WTC11 (cell line): ENCODE measurements at regions not wholly inside any gene's neighbourhood (a gene's known extent, or its start where the extent isn't known, plus 50 kb on each side); places are given as distances from the start of the nearest gene placed in this dataset.

Experiments
- ATAC-seq: fragments of 200-7000 bp; cut with Tn5 transposase; 2 replicates; pipeline ENCODE4 v1.10.0; 2021; ENCODE audit warnings: mild to moderate bottlenecking, moderate library complexity
- CTCF ChIA-PET: fragments of 300-600 bp; sonication (Branson Sonifier 250); formaldehyde crosslinking; loops from one replicate; lab custom pipeline; 2021; ENCODE audit warnings: antibody characterized with exemption; lab: Charles Lee
- POLR2A ChIA-PET: fragments of 350-600 bp; sonication (Branson Sonifier 250); formaldehyde crosslinking; loops from one replicate; lab custom pipeline; 2021; ENCODE audit warnings: antibody characterized with exemption; lab: Charles Lee
- DNase-seq: peaks from one replicate; pipeline ENCODE4 v3.0.0; 2021; ENCODE audit warnings: low spot score
- H3K27ac Mint-ChIP-seq: 2 replicates; pipeline ENCODE4 v1.8.0; 2021; ENCODE audit warnings: mixed read lengths
- H3K27me3 Mint-ChIP-seq: 2 replicates; pipeline ENCODE4 v1.8.0; 2021; ENCODE audit warnings: low read depth, mild to moderate bottlenecking, moderate library complexity, mixed read lengths
- H3K36me3 Mint-ChIP-seq: 2 replicates; pipeline ENCODE4 v1.8.0; 2021; ENCODE audit warnings: mixed read lengths
- H3K4me1 Mint-ChIP-seq: 2 replicates; pipeline ENCODE4 v1.8.0; 2022; ENCODE audit warnings: mixed read lengths
- H3K4me3 Mint-ChIP-seq: 2 replicates; pipeline ENCODE4 v1.8.0; 2021; ENCODE audit warnings: mild to moderate bottlenecking, moderate library complexity, mixed read lengths
- H3K9me3 Mint-ChIP-seq: 2 replicates; pipeline ENCODE4 v1.8.0; 2021; ENCODE audit warnings: mixed read lengths
- CREB1 ChIP-seq: sonication (generic); formaldehyde crosslinking; IDR thresholded peaks from 2 replicates; pipeline ENCODE4 v1.8.0; 2023; ENCODE audit warnings: mild to moderate bottlenecking, missing genetic modification reagents
- EMX1 ChIP-seq: fragments of 250-450 bp; sonication (Bioruptor Pico); IDR thresholded peaks from 2 replicates; pipeline ENCODE4 v1.8.0; 2021; ENCODE audit warnings: mild to moderate bottlenecking
- GABPB1 ChIP-seq: sonication (generic); formaldehyde crosslinking; IDR thresholded peaks from 2 replicates; pipeline ENCODE4 v1.8.1; 2023; ENCODE audit warnings: mild to moderate bottlenecking, missing genetic modification reagents
- HMGA2 ChIP-seq: fragments of 250-450 bp; sonication (Bioruptor Pico); IDR thresholded peaks from 2 replicates; pipeline ENCODE4 v1.4.0; 2021; ENCODE audit warnings: mild to moderate bottlenecking, moderate library complexity
- MYBL2 ChIP-seq: sonication (generic); formaldehyde crosslinking; IDR thresholded peaks from 2 replicates; pipeline ENCODE4 v1.8.1; 2023; ENCODE audit warnings: mild to moderate bottlenecking, moderate library complexity, missing genetic modification reagents
- NFATC4 ChIP-seq: fragments of 250-450 bp; sonication (Bioruptor Pico); IDR thresholded peaks from 2 replicates; pipeline ENCODE4 v1.9.0; 2021; ENCODE audit warnings: mild to moderate bottlenecking
- NFYB ChIP-seq: sonication (generic); formaldehyde crosslinking; conservative IDR thresholded peaks from 2 replicates; pipeline ENCODE4 v1.8.0; 2022; ENCODE audit warnings: low read depth, missing genetic modification reagents
- NR3C1 ChIP-seq: sonication (generic); formaldehyde crosslinking; conservative IDR thresholded peaks from 2 replicates; pipeline ENCODE4 v1.8.1; 2023; ENCODE audit warnings: low read depth, mild to moderate bottlenecking, missing genetic modification reagents
- ZNF423 ChIP-seq: fragments of 250-450 bp; sonication (Bioruptor Pico); IDR thresholded peaks from 2 replicates; pipeline ENCODE4 v2.1.2; 2022; ENCODE audit warnings: mild to moderate bottlenecking, moderate library complexity
- TF ChIP-seq, protein P1 (sequence below): fragments of 250-450 bp; sonication (Bioruptor Pico); IDR thresholded peaks from 2 replicates; pipeline ENCODE4 v1.9.0; 2021; ENCODE audit warnings: mild to moderate bottlenecking, borderline replicate concordance
- TF ChIP-seq, protein P2 (sequence below): sonication (generic); formaldehyde crosslinking; IDR thresholded peaks from 2 replicates; pipeline ENCODE4 v1.8.1; 2022; ENCODE audit warnings: low read depth, missing genetic modification reagents, borderline replicate concordance
- TF ChIP-seq, protein P3 (sequence below): sonication (generic); formaldehyde crosslinking; IDR thresholded peaks from 2 replicates; pipeline ENCODE4 v1.8.1; 2023; ENCODE audit warnings: mild to moderate bottlenecking, missing genetic modification reagents, moderate library complexity
- TF ChIP-seq, protein P4 (sequence below): sonication (generic); formaldehyde crosslinking; IDR thresholded peaks from 2 replicates; pipeline ENCODE4 v1.8.0; 2023; ENCODE audit warnings: missing genetic modification reagents
- TF ChIP-seq, protein P5 (sequence below): fragments of 250-450 bp; sonication (Bioruptor Pico); IDR thresholded peaks from 2 replicates; pipeline ENCODE4 v1.8.0; 2021; ENCODE audit warnings: mild to moderate bottlenecking
- TF ChIP-seq, protein P6 (sequence below): fragments of 200-600 bp; IDR thresholded peaks from 2 replicates; pipeline ENCODE4 v1.8.0; 2022; ENCODE audit warnings: antibody characterized with exemption
- TF ChIP-seq, protein P7 (sequence below): sonication (generic); formaldehyde crosslinking; IDR thresholded peaks from 2 replicates; pipeline ENCODE4 v1.8.1; 2023; ENCODE audit warnings: mild to moderate bottlenecking, missing genetic modification reagents
- TF ChIP-seq, protein P8 (sequence below): sonication (generic); formaldehyde crosslinking; IDR thresholded peaks from 2 replicates; pipeline ENCODE4 v1.8.1; 2022; ENCODE audit warnings: low read depth, mild to moderate bottlenecking, moderate library complexity, missing genetic modification reagents, borderline replicate concordance
- TF ChIP-seq, protein P9 (sequence below): sonication (generic); formaldehyde crosslinking; IDR thresholded peaks from 2 replicates; pipeline ENCODE4 v1.8.1; 2022; ENCODE audit warnings: mild to moderate bottlenecking, moderate library complexity, missing genetic modification reagents

DNA sequence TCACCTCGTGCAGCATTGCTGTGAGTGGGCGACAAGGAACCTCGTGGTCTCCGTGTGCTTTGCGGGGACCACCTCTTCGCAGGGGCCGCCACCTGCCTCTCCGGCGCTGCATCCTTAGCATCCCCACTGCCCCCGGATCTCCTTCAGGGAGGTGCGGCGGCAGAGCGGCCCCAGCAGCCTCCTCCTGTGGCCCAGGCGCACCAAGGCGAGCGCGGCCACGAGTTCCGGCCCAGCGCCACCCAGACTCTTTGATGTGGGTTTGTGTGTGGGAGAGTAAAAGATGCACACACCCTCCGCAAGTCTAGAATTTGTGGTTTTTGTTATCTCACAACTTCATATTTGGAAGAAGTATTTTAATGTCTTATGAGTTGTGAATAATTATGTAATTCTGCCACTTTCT lies 118.8 kb upstream of the DIO3 start (continued):
- TF ChIP-seq, protein P1, sequence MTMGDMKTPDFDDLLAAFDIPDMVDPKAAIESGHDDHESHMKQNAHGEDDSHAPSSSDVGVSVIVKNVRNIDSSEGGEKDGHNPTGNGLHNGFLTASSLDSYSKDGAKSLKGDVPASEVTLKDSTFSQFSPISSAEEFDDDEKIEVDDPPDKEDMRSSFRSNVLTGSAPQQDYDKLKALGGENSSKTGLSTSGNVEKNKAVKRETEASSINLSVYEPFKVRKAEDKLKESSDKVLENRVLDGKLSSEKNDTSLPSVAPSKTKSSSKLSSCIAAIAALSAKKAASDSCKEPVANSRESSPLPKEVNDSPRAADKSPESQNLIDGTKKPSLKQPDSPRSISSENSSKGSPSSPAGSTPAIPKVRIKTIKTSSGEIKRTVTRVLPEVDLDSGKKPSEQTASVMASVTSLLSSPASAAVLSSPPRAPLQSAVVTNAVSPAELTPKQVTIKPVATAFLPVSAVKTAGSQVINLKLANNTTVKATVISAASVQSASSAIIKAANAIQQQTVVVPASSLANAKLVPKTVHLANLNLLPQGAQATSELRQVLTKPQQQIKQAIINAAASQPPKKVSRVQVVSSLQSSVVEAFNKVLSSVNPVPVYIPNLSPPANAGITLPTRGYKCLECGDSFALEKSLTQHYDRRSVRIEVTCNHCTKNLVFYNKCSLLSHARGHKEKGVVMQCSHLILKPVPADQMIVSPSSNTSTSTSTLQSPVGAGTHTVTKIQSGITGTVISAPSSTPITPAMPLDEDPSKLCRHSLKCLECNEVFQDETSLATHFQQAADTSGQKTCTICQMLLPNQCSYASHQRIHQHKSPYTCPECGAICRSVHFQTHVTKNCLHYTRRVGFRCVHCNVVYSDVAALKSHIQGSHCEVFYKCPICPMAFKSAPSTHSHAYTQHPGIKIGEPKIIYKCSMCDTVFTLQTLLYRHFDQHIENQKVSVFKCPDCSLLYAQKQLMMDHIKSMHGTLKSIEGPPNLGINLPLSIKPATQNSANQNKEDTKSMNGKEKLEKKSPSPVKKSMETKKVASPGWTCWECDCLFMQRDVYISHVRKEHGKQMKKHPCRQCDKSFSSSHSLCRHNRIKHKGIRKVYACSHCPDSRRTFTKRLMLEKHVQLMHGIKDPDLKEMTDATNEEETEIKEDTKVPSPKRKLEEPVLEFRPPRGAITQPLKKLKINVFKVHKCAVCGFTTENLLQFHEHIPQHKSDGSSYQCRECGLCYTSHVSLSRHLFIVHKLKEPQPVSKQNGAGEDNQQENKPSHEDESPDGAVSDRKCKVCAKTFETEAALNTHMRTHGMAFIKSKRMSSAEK (CRISPR knock-in tag) = no peak
- TF ChIP-seq, protein P2, sequence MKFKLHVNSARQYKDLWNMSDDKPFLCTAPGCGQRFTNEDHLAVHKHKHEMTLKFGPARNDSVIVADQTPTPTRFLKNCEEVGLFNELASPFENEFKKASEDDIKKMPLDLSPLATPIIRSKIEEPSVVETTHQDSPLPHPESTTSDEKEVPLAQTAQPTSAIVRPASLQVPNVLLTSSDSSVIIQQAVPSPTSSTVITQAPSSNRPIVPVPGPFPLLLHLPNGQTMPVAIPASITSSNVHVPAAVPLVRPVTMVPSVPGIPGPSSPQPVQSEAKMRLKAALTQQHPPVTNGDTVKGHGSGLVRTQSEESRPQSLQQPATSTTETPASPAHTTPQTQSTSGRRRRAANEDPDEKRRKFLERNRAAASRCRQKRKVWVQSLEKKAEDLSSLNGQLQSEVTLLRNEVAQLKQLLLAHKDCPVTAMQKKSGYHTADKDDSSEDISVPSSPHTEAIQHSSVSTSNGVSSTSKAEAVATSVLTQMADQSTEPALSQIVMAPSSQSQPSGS (CRISPR knock-in tag) = no peak
- TF ChIP-seq NFATC4 (CRISPR knock-in tag) (no peak), ZNF423 (CRISPR knock-in tag) (no peak), GABPB1 (CRISPR knock-in tag) (no peak), CREB1 (CRISPR knock-in tag) (no peak), MYBL2 (no peak)
- TF ChIP-seq, protein P3, sequence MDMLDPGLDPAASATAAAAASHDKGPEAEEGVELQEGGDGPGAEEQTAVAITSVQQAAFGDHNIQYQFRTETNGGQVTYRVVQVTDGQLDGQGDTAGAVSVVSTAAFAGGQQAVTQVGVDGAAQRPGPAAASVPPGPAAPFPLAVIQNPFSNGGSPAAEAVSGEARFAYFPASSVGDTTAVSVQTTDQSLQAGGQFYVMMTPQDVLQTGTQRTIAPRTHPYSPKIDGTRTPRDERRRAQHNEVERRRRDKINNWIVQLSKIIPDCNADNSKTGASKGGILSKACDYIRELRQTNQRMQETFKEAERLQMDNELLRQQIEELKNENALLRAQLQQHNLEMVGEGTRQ = no peak
- TF ChIP-seq, protein P4, sequence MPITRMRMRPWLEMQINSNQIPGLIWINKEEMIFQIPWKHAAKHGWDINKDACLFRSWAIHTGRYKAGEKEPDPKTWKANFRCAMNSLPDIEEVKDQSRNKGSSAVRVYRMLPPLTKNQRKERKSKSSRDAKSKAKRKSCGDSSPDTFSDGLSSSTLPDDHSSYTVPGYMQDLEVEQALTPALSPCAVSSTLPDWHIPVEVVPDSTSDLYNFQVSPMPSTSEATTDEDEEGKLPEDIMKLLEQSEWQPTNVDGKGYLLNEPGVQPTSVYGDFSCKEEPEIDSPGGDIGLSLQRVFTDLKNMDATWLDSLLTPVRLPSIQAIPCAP (CRISPR knock-in tag) = no peak

DNA sequence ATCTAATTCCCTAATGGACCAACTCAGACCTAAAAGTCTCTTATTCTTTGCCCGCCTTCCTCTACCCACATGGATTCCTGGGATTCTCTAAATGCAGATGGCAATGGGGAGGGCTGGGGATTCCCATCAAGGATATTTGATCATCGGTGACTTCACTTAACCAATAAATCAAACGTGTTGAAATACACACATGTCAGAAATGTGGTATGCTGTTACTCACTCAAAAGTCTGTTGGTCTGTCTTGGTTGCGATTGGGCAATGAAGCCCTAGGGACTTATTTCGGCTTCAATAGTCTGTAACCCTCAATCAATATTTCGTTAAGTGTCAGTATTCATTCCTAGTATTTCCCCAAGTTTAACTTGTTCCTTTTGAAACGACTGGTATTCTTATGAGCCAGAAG lies 117.2 kb upstream of the DIO3 start:
- Mint-ChIP-seq H3K9me3 (no peaks in the 10 kb centered on the region), H3K27me3 (no peaks in the 10 kb centered on the region), H3K27ac (no peak overlapping the region), H3K4me3 (no peak overlapping the region), H3K36me3 (no peaks in the 10 kb centered on the region), H3K4me1 (no peaks in the 10 kb centered on the region)
- CTCF ChIA-PET = no interaction called here
- ATAC-seq = no peak
- POLR2A ChIA-PET = no interaction called here
- no peak for DNase-seq
- TF ChIP-seq NFYB (no peak), NR3C1 (CRISPR knock-in tag) (no peak), EMX1 (CRISPR knock-in tag) (no peak), GABPB1 (CRISPR knock-in tag) (no peak), HMGA2 (no peak)
- TF ChIP-seq, protein P4 (CRISPR knock-in tag) = no peak
- TF ChIP-seq, protein P5, sequence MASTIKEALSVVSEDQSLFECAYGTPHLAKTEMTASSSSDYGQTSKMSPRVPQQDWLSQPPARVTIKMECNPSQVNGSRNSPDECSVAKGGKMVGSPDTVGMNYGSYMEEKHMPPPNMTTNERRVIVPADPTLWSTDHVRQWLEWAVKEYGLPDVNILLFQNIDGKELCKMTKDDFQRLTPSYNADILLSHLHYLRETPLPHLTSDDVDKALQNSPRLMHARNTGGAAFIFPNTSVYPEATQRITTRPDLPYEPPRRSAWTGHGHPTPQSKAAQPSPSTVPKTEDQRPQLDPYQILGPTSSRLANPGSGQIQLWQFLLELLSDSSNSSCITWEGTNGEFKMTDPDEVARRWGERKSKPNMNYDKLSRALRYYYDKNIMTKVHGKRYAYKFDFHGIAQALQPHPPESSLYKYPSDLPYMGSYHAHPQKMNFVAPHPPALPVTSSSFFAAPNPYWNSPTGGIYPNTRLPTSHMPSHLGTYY (CRISPR knock-in tag) = no peak
- TF ChIP-seq, protein P6, sequence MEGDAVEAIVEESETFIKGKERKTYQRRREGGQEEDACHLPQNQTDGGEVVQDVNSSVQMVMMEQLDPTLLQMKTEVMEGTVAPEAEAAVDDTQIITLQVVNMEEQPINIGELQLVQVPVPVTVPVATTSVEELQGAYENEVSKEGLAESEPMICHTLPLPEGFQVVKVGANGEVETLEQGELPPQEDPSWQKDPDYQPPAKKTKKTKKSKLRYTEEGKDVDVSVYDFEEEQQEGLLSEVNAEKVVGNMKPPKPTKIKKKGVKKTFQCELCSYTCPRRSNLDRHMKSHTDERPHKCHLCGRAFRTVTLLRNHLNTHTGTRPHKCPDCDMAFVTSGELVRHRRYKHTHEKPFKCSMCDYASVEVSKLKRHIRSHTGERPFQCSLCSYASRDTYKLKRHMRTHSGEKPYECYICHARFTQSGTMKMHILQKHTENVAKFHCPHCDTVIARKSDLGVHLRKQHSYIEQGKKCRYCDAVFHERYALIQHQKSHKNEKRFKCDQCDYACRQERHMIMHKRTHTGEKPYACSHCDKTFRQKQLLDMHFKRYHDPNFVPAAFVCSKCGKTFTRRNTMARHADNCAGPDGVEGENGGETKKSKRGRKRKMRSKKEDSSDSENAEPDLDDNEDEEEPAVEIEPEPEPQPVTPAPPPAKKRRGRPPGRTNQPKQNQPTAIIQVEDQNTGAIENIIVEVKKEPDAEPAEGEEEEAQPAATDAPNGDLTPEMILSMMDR = no peak
- TF ChIP-seq, protein P7, sequence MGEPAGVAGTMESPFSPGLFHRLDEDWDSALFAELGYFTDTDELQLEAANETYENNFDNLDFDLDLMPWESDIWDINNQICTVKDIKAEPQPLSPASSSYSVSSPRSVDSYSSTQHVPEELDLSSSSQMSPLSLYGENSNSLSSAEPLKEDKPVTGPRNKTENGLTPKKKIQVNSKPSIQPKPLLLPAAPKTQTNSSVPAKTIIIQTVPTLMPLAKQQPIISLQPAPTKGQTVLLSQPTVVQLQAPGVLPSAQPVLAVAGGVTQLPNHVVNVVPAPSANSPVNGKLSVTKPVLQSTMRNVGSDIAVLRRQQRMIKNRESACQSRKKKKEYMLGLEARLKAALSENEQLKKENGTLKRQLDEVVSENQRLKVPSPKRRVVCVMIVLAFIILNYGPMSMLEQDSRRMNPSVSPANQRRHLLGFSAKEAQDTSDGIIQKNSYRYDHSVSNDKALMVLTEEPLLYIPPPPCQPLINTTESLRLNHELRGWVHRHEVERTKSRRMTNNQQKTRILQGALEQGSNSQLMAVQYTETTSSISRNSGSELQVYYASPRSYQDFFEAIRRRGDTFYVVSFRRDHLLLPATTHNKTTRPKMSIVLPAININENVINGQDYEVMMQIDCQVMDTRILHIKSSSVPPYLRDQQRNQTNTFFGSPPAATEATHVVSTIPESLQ (CRISPR knock-in tag) = no peak
- TF ChIP-seq, protein P8, sequence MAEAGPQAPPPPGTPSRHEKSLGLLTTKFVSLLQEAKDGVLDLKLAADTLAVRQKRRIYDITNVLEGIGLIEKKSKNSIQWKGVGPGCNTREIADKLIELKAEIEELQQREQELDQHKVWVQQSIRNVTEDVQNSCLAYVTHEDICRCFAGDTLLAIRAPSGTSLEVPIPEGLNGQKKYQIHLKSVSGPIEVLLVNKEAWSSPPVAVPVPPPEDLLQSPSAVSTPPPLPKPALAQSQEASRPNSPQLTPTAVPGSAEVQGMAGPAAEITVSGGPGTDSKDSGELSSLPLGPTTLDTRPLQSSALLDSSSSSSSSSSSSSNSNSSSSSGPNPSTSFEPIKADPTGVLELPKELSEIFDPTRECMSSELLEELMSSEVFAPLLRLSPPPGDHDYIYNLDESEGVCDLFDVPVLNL (CRISPR knock-in tag) = no peak
- TF ChIP-seq, protein P9, sequence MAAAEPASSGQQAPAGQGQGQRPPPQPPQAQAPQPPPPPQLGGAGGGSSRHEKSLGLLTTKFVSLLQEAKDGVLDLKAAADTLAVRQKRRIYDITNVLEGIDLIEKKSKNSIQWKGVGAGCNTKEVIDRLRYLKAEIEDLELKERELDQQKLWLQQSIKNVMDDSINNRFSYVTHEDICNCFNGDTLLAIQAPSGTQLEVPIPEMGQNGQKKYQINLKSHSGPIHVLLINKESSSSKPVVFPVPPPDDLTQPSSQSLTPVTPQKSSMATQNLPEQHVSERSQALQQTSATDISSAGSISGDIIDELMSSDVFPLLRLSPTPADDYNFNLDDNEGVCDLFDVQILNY (CRISPR knock-in tag) = no peak
